Choroid plexus epithelial cell (primary cell): ENCODE measurements at regions not wholly inside any gene's neighbourhood (a gene's known extent, or its start where the extent isn't known, plus 50 kb on each side); places are given as distances from the start of the nearest gene placed in this dataset.

Experiments used
- DNase-seq: peaks from one replicate; pipeline ENCODE4 v3.0.0-alpha.2; 2010; ENCODE audit warnings: low read depth
- H3K4me3 ChIP-seq: 2 replicates; pipeline ENCODE4 v1.5.1; 2011; ENCODE audit warnings: low read depth, mild to moderate bottlenecking, control low read depth, low read length, moderate library complexity
- TF ChIP-seq, protein P1 (sequence below): conservative IDR thresholded peaks from 2 replicates; pipeline ENCODE4 v1.5.1; 2011; ENCODE audit warnings: low read depth, mild to moderate bottlenecking, control low read depth, inconsistent platforms, low read length, moderate library complexity

DNA sequence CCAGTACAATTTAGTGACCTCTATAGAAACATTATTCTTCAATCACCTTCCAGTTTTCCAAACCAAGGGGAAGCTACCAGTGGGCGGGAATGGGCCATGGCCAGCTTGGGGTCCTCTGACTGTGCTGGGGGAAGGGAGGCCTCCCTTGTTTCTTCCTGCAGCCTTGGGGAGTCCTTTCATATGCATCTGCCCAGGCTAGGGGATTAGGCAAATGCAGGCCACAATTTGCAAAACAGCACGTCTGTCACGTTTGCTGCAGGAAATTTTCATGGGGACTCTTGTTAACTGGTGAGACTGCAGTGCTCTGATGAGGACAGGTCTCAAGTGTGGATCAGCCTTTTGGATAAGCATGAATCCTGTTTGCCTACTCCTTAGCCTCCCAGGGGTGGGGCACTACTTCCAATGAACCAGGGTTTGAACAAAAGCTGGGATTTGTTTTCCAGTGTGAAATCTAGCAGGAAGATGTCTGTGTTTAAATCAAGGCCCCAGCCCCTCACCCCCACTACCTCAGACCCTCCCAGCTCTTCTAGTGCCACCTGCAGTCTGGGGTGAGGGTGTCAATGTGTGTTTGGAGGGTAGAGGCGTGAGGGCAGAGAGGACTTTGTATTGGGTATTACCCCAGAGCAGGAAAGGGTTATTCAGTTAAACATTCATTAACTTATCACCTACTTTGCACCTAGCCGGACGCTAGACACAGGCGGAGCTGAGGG, 219.9 kb downstream of the OPA1 start:
- TF ChIP-seq, protein P1, sequence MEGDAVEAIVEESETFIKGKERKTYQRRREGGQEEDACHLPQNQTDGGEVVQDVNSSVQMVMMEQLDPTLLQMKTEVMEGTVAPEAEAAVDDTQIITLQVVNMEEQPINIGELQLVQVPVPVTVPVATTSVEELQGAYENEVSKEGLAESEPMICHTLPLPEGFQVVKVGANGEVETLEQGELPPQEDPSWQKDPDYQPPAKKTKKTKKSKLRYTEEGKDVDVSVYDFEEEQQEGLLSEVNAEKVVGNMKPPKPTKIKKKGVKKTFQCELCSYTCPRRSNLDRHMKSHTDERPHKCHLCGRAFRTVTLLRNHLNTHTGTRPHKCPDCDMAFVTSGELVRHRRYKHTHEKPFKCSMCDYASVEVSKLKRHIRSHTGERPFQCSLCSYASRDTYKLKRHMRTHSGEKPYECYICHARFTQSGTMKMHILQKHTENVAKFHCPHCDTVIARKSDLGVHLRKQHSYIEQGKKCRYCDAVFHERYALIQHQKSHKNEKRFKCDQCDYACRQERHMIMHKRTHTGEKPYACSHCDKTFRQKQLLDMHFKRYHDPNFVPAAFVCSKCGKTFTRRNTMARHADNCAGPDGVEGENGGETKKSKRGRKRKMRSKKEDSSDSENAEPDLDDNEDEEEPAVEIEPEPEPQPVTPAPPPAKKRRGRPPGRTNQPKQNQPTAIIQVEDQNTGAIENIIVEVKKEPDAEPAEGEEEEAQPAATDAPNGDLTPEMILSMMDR, result no peak
- no peak overlapping the region for H3K4me3 ChIP-seq
- DNase-seq, result no peak

DNA sequence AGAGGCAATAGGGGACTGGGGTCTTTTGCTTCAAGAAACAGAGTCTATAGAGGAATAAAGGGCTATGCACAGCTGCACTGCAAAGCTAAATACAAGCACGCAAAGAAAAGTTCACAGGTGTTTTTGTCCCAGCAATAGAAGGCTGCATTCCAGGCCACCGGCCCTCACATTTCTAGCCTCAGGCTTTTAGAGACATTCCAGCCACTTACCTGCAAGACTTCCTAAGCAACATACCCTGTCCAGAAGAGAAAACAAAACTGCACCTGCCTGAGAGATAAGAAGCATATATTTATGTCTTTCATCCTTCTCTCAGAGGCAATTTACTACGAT, 220.5 kb downstream of the OPA1 start:
- no peak for DNase-seq
- no peak overlapping the region for H3K4me3 ChIP-seq
- TF ChIP-seq, protein P1, result no peak

DNA sequence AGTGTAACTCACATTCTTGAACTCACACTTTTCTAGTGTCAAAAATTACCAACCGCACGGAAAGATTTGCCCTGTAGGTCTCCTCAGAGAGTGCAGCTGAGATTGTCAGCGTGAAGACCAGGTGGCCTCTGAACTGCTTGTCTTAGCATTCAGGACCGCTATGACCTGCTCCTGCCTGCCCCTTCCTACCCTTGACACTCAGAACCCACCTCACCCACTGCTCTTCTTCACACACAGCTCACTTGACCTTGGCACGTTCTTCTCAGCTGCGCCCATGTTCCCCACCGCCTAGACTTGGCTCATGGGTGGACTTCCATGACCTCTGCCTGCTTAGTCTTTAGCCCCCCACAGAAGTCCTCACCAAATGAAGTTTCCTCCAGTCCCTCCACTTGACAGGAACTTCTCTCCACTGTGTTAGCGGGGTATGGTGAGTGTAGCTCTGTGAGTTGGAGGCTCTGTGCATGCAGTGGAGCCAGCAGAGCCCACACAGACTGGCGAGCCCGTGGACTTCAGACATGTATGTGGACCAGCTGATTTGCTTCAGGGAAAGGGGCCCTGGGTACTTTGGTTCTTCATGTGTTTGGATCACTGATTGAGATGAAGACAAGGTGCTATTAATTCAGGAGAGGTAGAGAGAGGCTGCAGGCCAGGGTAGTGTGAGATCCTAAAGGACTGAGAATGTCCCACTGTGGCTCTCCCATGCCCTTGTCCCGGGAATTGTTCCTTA, 221.3 kb downstream of the OPA1 start:
- TF ChIP-seq, protein P1, result no peak
- no peak for DNase-seq
- no peak overlapping the region for H3K4me3 ChIP-seq

DNA sequence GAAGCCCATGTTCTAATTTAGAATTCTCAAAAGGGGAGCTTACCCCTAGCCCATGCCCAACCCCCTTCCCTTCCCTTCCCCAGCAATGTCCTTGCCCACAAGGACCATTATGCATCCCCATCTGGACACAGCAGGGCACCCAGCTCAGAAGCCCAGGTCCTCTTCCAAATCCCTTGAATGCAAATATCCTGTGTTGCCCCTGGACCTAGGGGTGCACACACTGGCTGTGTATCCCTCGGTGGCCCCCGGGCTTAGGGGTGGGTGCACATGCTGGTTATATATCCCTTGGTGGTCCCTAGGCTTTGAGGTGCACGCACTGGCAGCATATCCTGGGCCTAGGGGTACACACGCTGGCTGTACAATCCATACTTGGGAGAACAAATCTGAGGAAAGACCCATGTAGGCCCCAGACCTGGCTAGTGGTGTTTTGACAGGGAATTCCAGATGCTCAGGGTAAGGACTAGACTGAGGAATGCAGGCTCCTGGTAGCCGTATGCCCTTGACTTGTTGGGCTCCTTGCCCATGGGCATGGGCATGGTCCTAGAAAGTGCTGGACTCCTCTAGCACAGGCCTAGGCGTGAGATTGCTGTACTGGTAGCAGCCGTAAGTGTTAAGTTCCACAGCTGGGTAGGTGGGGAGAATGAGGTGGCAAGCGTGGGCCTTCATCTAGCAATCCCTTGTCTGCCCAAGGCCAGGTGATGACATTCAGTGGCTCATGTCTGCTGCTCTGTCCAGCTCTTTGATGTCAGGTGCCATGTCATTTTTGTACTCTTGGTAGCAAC, 222.4 kb downstream of the OPA1 start:
- no peak for DNase-seq
- H3K4me3 ChIP-seq, result no peak overlapping the region
- TF ChIP-seq, protein P1, result no peak

DNA sequence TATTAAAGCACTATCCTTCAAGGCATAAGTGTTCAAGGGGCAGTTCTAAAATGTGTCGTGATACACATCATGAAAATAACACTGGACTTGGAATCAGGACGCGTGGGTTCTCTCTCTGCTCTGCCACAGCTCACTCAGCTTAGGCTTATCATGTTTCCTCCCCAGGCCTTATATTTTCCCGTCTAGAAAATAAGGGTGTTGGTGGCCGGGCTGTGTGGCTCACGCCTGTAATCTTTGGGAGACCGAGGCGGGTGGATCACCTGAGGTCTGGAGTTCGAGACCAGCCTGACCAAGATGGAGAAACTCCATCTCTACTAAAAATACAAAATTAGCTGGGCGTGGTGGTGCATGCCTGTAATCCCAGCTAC, 223.0 kb downstream of the OPA1 start:
- H3K4me3 ChIP-seq, result no peak overlapping the region
- DNase-seq, result no peak
- TF ChIP-seq, protein P1, result no peak

DNA sequence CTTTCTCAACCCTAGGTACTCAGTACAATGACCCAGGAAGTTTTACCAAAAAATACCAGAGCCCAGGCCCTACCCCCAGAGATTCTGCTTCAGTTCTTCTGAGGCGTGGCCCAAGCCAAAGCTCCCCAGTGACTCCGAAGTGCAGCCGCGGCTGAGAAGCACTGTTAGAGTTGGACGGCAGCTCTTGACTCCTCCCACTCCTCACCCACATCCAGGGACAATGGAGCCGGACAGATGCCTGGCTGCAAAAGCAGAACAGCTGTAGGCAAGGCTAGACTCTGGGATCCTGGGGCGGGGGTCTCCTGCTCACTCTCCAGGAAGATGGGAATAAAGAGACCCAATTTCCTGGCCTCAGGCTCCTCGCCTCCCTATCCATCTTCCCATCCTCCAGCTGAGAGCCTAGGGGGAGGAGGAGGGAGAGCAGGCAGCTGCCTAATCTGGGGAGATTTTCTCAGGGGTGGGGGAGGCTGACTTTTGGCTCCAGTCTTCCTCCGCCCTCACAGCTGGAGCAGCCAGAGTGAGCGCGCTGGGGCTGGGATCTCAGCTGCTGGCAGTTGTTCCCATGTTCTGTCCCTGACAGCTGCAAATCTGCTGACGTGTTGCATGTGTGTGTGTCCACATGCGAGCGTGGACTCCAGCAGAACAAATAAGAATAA, 223.8 kb downstream of the OPA1 start:
- TF ChIP-seq, protein P1, result no peak
- peak; percentile 55 for DNase-seq
- no peak overlapping the region for H3K4me3 ChIP-seq
